ENCODE measurements at regions not wholly inside any gene's neighbourhood (a gene's known extent, or its start where the extent isn't known, plus 50 kb on each side); places are given as distances from the start of the nearest gene placed in this dataset.
"Not testable (repeated sequence)": the region's sequence is repeated elsewhere in the genome, so short reads cannot be mapped to it uniquely, and the experiment has no call there.

DNA sequence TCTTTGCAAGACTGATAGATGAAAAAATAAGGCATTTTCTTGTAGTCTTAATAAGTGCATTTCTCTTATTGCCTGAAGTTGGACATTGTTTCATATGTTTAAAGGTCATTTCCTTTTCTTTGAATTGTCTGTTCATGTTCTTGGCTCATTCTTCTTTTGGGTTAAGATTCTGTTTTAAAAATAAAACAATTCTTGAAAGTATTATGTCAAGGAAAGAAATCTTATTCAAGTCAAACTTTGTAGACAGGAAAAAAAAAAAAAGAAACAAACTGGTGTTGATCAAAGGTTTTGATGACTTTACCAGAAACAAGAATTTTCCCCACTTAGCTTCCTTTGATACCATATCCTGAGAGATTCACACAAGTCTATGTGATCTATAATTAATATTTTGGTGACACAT, 132.9 kb upstream of the AADACL2 start:
- no peak overlapping the region for H3K4me3 ChIP-seq (ENCODE audit: low read depth, low read length)
- TF ChIP-seq, protein P1, sequence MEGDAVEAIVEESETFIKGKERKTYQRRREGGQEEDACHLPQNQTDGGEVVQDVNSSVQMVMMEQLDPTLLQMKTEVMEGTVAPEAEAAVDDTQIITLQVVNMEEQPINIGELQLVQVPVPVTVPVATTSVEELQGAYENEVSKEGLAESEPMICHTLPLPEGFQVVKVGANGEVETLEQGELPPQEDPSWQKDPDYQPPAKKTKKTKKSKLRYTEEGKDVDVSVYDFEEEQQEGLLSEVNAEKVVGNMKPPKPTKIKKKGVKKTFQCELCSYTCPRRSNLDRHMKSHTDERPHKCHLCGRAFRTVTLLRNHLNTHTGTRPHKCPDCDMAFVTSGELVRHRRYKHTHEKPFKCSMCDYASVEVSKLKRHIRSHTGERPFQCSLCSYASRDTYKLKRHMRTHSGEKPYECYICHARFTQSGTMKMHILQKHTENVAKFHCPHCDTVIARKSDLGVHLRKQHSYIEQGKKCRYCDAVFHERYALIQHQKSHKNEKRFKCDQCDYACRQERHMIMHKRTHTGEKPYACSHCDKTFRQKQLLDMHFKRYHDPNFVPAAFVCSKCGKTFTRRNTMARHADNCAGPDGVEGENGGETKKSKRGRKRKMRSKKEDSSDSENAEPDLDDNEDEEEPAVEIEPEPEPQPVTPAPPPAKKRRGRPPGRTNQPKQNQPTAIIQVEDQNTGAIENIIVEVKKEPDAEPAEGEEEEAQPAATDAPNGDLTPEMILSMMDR (IDR thresholded peaks at IDR 0.05; ENCODE audit: insufficient read depth, low read length), result no peak
- DNase-seq (ENCODE audit: low read depth), result no peak

DNA sequence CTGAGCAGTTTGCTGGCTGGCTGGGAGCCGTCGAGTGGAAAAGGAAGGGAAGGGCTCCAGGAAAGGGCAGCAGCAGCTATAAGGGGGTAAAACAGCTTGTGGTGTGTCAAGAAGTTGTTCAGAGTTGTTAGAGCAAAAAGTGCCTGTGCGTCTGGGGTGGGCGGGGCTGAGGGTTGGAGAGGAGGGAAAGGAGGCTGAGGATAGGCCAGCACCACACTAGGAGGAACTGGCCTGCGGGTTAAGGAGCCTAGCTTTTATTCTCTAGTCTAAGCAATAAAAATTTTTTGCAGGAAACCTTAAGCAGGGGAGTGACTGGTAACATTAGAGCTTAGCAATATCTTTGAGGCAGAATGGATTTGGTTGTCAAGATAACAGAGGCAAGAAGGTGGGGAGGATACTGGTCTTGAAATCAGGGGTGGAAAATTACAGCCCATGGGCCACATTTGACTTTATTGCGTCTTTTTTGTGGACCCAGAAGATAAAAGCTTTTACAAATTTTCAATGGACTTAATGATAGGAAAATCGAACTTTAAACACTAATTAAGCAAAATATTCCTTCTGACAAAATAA, 134.5 kb upstream of the AADACL2 start:
- no peak for DNase-seq (ENCODE audit: low read depth)

DNA sequence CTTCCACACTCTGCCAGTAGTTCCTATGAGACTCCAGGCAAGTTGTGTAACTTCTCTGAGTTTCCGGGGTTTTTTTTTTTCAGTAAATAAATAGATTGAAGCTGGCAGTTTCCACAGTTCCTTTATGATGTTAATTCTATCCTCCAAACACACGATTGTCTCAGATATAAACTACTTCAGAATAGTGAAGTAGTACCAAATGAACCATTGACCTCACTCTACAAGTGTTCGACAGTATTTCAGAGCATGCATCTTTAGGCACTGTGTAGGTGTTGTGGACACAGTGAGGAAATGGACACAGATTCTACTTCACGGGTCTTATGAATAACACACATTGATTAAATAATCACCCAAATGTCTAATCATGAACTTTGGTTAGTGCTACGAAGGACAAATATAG, 136.1 kb upstream of the IGSF10 start:
- TF ChIP-seq, protein P1 (IDR thresholded peaks at IDR 0.05; ENCODE audit: insufficient read depth, low read length), result no peak
- no peak overlapping the region for H3K4me3 ChIP-seq (ENCODE audit: low read depth, low read length)
- DNase-seq (ENCODE audit: low read depth), result no peak

More for the DNA sequence above, 134.5 kb upstream of the AADACL2 start:
- TF ChIP-seq, protein P1 (IDR thresholded peaks at IDR 0.05; ENCODE audit: insufficient read depth, low read length), result no peak
- H3K4me3 ChIP-seq (ENCODE audit: low read depth, low read length), result no peak overlapping the region

DNA sequence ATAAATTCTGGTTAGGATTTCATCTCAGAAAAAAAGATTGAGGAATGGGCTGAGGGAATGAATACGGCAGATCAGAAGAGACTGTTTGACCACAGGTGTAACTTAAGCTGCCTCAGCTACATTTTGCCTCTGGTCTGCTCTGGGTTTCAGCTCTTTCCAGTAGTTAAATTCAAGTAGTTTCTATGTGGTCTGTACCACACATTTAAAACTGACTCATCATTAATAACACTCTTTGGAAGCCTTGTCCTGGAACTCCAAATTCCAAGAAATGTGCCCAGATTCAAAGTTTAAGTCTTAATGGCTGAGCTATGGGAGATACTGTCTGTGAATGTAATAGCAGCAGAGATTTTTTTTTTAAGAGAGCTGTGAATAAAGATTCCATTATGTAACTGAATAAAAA, 133.1 kb upstream of the IGSF10 start:
- DNase-seq (ENCODE audit: low read depth), result peak; percentile 46
- TF ChIP-seq, protein P1 (IDR thresholded peaks at IDR 0.05; ENCODE audit: insufficient read depth, low read length), result no peak
- H3K4me3 ChIP-seq (ENCODE audit: low read depth, low read length), result no peak overlapping the region

DNA sequence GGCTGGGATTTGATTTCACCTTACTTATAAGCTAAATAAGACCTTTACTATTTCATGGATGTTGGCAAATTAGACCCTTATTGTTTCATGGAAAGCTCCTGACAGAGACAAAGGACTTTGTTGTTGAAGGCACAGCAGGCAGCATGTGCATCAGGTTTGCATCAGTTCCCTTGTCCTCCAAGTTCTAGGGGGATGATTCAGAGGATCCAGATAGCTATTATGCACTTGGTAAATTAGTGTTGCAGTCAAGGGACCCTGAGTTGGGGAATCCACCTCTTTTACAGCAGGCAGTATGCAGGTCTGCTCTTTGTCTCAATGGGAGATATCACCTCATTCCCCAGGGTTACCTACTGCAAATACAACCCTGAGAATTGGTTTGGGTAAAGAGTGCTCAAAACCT, 131.4 kb upstream of the IGSF10 start:
- TF ChIP-seq, protein P1 (IDR thresholded peaks at IDR 0.05; ENCODE audit: insufficient read depth, low read length), result no peak
- DNase-seq (ENCODE audit: low read depth), result no peak
- no peak overlapping the region for H3K4me3 ChIP-seq (ENCODE audit: low read depth, low read length)

DNA sequence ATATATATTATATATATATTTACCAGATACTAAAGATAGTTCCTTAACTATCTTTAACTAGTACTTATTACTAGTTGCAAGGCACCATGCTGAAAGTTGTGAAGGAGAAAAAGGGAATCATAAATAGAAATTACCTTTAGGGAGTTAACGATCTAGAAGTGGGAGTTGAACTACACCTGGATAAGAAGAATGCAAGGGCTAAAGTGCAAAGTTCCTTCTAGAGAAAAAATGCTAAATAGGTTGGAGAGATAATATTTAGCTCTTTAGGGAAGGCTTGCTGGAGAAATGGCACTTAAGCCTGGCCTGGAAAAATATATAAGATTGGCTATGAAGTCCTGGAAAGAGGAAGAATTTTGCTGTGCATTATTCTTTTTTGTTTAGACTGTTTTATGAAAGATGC, 130.6 kb upstream of the IGSF10 start:
- no peak for DNase-seq (ENCODE audit: low read depth)
- H3K4me3 ChIP-seq (ENCODE audit: low read depth, low read length), result no peak overlapping the region
- TF ChIP-seq, protein P1 (IDR thresholded peaks at IDR 0.05; ENCODE audit: insufficient read depth, low read length), result no peak

DNA sequence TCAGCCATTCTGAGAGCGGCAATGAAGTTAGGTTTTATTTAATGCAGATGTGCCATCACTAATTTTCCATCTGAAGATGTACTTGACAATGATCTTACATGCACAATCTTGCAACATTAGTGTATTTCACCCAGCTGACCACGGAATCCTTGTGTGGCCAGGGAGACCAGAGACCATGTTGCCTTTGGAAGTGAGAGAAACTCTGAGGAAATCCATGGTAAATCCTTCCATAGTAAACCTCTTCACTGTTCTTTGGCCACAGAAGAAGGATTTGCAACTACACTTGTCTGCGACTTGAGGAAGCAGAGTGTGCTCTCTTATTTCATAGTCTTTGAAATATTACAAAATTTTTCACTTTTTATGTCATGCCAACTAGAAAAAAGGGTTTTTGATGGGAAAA, 128.4 kb upstream of the IGSF10 start:
- H3K4me3 ChIP-seq (ENCODE audit: low read depth, low read length), result no peak overlapping the region
- TF ChIP-seq, protein P1 (IDR thresholded peaks at IDR 0.05; ENCODE audit: insufficient read depth, low read length), result no peak
- DNase-seq (ENCODE audit: low read depth), result no peak

DNA sequence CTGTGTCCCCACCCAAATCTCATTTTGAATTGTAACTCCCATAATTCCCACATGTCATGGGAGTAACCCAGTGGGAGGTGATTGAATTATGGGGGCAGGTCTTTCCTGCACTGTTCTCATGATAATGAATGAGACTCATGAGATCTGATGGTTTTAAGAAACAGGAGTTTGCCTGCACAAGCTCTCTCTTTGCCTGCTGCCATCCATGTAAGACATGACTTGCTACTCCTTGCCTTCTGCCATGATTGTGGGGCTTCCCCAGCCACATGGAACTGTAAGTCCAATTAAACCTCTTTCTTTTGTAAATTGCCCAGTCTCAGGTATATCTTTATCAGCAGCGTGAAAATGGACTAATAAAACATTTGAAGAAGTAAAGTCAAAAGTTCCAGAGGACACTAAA, 126.8 kb upstream of the IGSF10 start:
- not testable (repeated sequence) for H3K4me3 ChIP-seq (ENCODE audit: low read depth, low read length); DNase-seq (ENCODE audit: low read depth)
